K562 (cell line): ENCODE measurements at regions not wholly inside any gene's neighbourhood (a gene's known extent, or its start where the extent isn't known, plus 50 kb on each side); places are given as distances from the start of the nearest gene placed in this dataset.

Source experiments
- ATAC-seq: fragments of 200-7000 bp; cut with Tn5 transposase; 3 replicates; pipeline ENCODE4 v1.9.1; 2020; ENCODE audit warnings: moderate library complexity
- BruUV-seq: library from RNA; stranded (reverse); fragments of 400-500 nt; replicated peaks from 2 replicates; lab custom pipeline; 2021; lab: Mats Ljungman, UMichigan
- CTCF ChIA-PET: fragments of 300-600 bp; formaldehyde crosslinking; extraction: SDS; loops from one replicate; lab custom pipeline; 2021; ENCODE audit warnings: low intra/inter-chr PET ratio; lab: Yijun Ruan, JAX
- POLR2A ChIA-PET: fragments of 300-600, 350-650 bp; sonication (Branson Sonifier 250); formaldehyde crosslinking; extraction: SDS; loops from one replicate; lab custom pipeline; 2021; ENCODE audit warnings: antibody characterized with exemption, inconsistent platforms; lab: Yijun Ruan, JAX
- DNase-seq, 4 experiments: peaks; one replicate each; pipeline versions ENCODE4 v3.0.0 to v3.0.0-alpha.2; 2011 to 2018; ENCODE audit warnings: low spot score in 3 of 4, mixed read lengths in 3 of 4; ENCODE audit errors: extremely low read depth in 1 of 4
- FAIRE-seq: peaks from 2 replicates; lab custom pipeline; 2011; peaks lifted over from hg19 to GRCh38; lab: Jason Lieb, UNC
- H2AFZ ChIP-seq: 2 replicates; pipeline ENCODE4 v1.6.0; 2011; ENCODE audit warnings: low read depth, low read length, control low read depth, inconsistent platforms
- H3K27ac ChIP-seq: fragments of 200-600 bp; 3 replicates; pipeline ENCODE4 v1.8.0; 2011; ENCODE audit warnings: low read depth, mild to moderate bottlenecking, control low read depth, inconsistent platforms, low read length, moderate library complexity, mixed read lengths; ENCODE audit errors: extremely low read depth
- H3K27me3 ChIP-seq, 2 experiments: fragments of 300-600 bp in 1 of 2; 2 replicates in 1 of 2; 3 replicates in 1 of 2; pipeline versions ENCODE4 v1.6.0 to v1.8.0; 2011; ENCODE audit warnings: inconsistent platforms in 2 of 2, low read length in 2 of 2, mild to moderate bottlenecking in 1 of 2, mixed read lengths in 1 of 2, moderate library complexity in 1 of 2; ENCODE audit not compliant: control insufficient read depth in 2 of 2, insufficient read depth in 2 of 2
- H3K36me3 ChIP-seq: fragments of 300-600 bp; 3 replicates; pipeline ENCODE4 v1.8.0; 2011; ENCODE audit warnings: mild to moderate bottlenecking, low read length, inconsistent platforms; ENCODE audit not compliant: control insufficient read depth, insufficient read depth
- H3K4me1 ChIP-seq, 2 experiments: fragments of 200-600 bp in 1 of 2; replicated peaks in 1 of 2; 2 replicates in 1 of 2; 3 replicates in 1 of 2; pipeline versions ENCODE4 v1.5.1 to v1.8.0; 2011; ENCODE audit warnings: inconsistent platforms in 2 of 2, low read length in 2 of 2, mild to moderate bottlenecking in 1 of 2, mixed read lengths in 1 of 2, moderate library complexity in 1 of 2; ENCODE audit not compliant: control insufficient read depth in 2 of 2, insufficient read depth in 2 of 2
- H3K4me2 ChIP-seq: 2 replicates; pipeline ENCODE4 v1.6.1; 2011; ENCODE audit warnings: low read length, control low read depth, inconsistent platforms, mixed read lengths; ENCODE audit not compliant: insufficient read depth
- H3K4me3 ChIP-seq: fragments of 200-600 bp; sonication (generic), shearing (Covaris generic); 2 replicates; pipeline ENCODE4 v1.5.1; 2016; ENCODE audit warnings: control low read depth, inconsistent platforms
- H3K79me2 ChIP-seq: fragments of 200-600 bp; 3 replicates; pipeline ENCODE4 v1.8.0; 2011; ENCODE audit warnings: low read length, inconsistent platforms; ENCODE audit not compliant: control insufficient read depth, insufficient read depth
- H3K9ac ChIP-seq, 2 experiments: 2 replicates each; pipeline versions ENCODE4 v1.6.0 to v1.6.1; 2011; ENCODE audit warnings: low read depth in 2 of 2, low read length in 2 of 2, control low read depth in 1 of 2, inconsistent platforms in 1 of 2, mild to moderate bottlenecking in 1 of 2, mixed read lengths in 1 of 2; ENCODE audit not compliant: insufficient read depth in 1 of 2
- H3K9me1 ChIP-seq: one replicate; pipeline ENCODE4 v1.6.0; 2011; ENCODE audit warnings: inconsistent platforms, mild to moderate bottlenecking, low read length, moderate library complexity; ENCODE audit not compliant: control insufficient read depth, insufficient read depth
- H3K9me3 ChIP-seq: replicated peaks from 2 replicates; pipeline ENCODE4 v1.5.1; 2011; ENCODE audit warnings: low read depth, low read length, inconsistent platforms; ENCODE audit not compliant: control insufficient read depth, insufficient read depth
- H4K20me1 ChIP-seq: replicated peaks from 2 replicates; pipeline ENCODE4 v1.6.1; 2011; ENCODE audit warnings: low read length, inconsistent platforms, mixed read lengths; ENCODE audit not compliant: control insufficient read depth, insufficient read depth
- ARNT ChIP-seq, 2 experiments: fragments of 450-650 bp; IDR thresholded peaks; 2 replicates each; pipeline ENCODE4 v1.6.1; 2016; ENCODE audit warnings: mild to moderate bottlenecking in 1 of 2
- E2F8 ChIP-seq: fragments of 450-650 bp; IDR thresholded peaks from 2 replicates; pipeline ENCODE4 v1.7.1; 2018; ENCODE audit warnings: mild to moderate bottlenecking, low read depth; ENCODE audit not compliant: partially characterized antibody
- HNRNPH1 ChIP-seq: fragments of 200-400 bp; formaldehyde crosslinking; optimal IDR thresholded peaks from 2 replicates; pipeline ENCODE3; 2017; ENCODE audit warnings: low read depth, mild to moderate bottlenecking, low read length, moderate library complexity
- KAT2B ChIP-seq: IDR thresholded peaks from one replicate; pipeline ENCODE4 v1.6.1; 2012; ENCODE audit warnings: low read depth, mild to moderate bottlenecking, control low read depth, inconsistent platforms, low read length, moderate library complexity
- KLF10 ChIP-seq: fragments of 250-450 bp; sonication (Bioruptor Pico); IDR thresholded peaks from 2 replicates; pipeline ENCODE4 v1.6.1; 2021; ENCODE audit warnings: matching md5 sums
- MYBL2 ChIP-seq, 2 experiments: fragments of 450-650 bp in 1 of 2; sonication (generic) in 1 of 2; formaldehyde crosslinking in 1 of 2; IDR thresholded peaks; 2 replicates each; pipeline versions ENCODE4 v1.6.1 to v1.8.1; 2017 to 2022; ENCODE audit warnings: borderline replicate concordance in 1 of 2, inconsistent platforms in 1 of 2, low read depth in 1 of 2, mild to moderate bottlenecking in 1 of 2, missing genetic modification reagents in 1 of 2, moderate library complexity in 1 of 2
- NFRKB ChIP-seq: fragments of 450-650 bp; IDR thresholded peaks from 2 replicates; pipeline ENCODE4 v1.6.1; 2016; ENCODE audit warnings: low read depth
- NR3C1 ChIP-seq: sonication (generic); formaldehyde crosslinking; IDR thresholded peaks from 2 replicates; pipeline ENCODE4 v1.8.1; 2022; ENCODE audit warnings: missing genetic modification reagents
- ZFPM2 ChIP-seq: fragments of 250-450 bp; sonication (Bioruptor Pico); IDR thresholded peaks from 2 replicates; pipeline ENCODE4 v1.5.1; 2022; ENCODE audit warnings: mild to moderate bottlenecking
- ZNF165 ChIP-seq: fragments of 250-450 bp; sonication (Bioruptor Pico); IDR thresholded peaks from 2 replicates; pipeline ENCODE4 v1.4.0; 2020; ENCODE audit warnings: borderline replicate concordance
- ZNF263 ChIP-seq: sonication (generic); formaldehyde crosslinking; IDR thresholded peaks from 2 replicates; pipeline ENCODE4 v1.8.0; 2022; ENCODE audit warnings: mild to moderate bottlenecking, missing genetic modification reagents, borderline replicate concordance
- ZNF311 ChIP-seq: fragments of 250-450 bp; sonication (Bioruptor Pico); IDR thresholded peaks from 2 replicates; pipeline ENCODE4 v1.4.0; 2020; ENCODE audit warnings: mild to moderate bottlenecking, moderate library complexity
- ZNF444 ChIP-seq: fragments of 250-450 bp; sonication (Bioruptor Pico); IDR thresholded peaks from 2 replicates; pipeline ENCODE4 v1.4.0; 2020; ENCODE audit warnings: mild to moderate bottlenecking, moderate library complexity
- ZNF75A ChIP-seq: fragments of 450-650 bp; formaldehyde crosslinking; IDR thresholded peaks from 2 replicates; pipeline ENCODE4 v1.4.0; 2020; ENCODE audit warnings: mild to moderate bottlenecking
- ZNF76 ChIP-seq: fragments of 250-450 bp; sonication (Bioruptor Pico); IDR thresholded peaks from 2 replicates; pipeline ENCODE4 v1.4.0; 2020; ENCODE audit warnings: mild to moderate bottlenecking, moderate library complexity, borderline replicate concordance
- WGBS: fragments of 100-300 bp; shearing (Covaris generic); methylation state at CpG from one replicate; pipeline ENCODE4 v1.1.6; 2016; ENCODE audit warnings: low coverage, mixed read lengths; ENCODE audit not compliant: insufficient coverage; ENCODE audit errors: missing lambda C conversion rate; 5-methylcytosine and 5-hydroxymethylcytosine counted together
- in situ Hi-C: fragments of 300-500 bp; cut with MboI; formaldehyde crosslinking; loops from 4 replicates; pipeline ENCODE4 v1.15.0; 2018; ENCODE audit warnings: inconsistent platforms, mixed read lengths
- intact Hi-C: fragments of 100-400 bp; cut with micrococcal nuclease; formaldehyde crosslinking; loops from 2 replicates; pipeline ENCODE4 v1.14.2; 2022

- Histone ChIP-seq H2AFZ (no peak overlapping the region), H3K9ac (no peak overlapping the region), H3K27ac (no peak overlapping the region), H3K9me3 (no peaks in the 10 kb centered on the region), H3K4me2 (no peak overlapping the region), H3K9me1 (no peaks in the 10 kb centered on the region), H3K4me1 (no peaks in the 10 kb centered on the region), H3K79me2 (no peaks in the 10 kb centered on the region), H3K36me3 (no peaks in the 10 kb centered on the region), H3K4me3 (no peak overlapping the region), H4K20me1 (no peaks in the 10 kb centered on the region), H3K27me3 (no peaks in the 10 kb centered on the region)
- no peak for DNase-seq
- no peak for FAIRE-seq
- CTCF ChIA-PET, result no interaction called here
- BruUV-seq, result no TSS peak
- TF ChIP-seq HNRNPH1 (no peak), NFRKB (no peak), ZNF444 (no peak), ZNF263 (no peak)
- intact Hi-C loops, result no loop called here
- POLR2A ChIA-PET, result no interaction called here
- 0% methylated on average over 1 of the region's 4 CpGs for WGBS
- ATAC-seq, result no peak
- in situ Hi-C loops, result no loop called here
Observed at GRCh38 chr9:71269859-71270258, 148.4 kb upstream of the TRPM3 start.

DNA sequence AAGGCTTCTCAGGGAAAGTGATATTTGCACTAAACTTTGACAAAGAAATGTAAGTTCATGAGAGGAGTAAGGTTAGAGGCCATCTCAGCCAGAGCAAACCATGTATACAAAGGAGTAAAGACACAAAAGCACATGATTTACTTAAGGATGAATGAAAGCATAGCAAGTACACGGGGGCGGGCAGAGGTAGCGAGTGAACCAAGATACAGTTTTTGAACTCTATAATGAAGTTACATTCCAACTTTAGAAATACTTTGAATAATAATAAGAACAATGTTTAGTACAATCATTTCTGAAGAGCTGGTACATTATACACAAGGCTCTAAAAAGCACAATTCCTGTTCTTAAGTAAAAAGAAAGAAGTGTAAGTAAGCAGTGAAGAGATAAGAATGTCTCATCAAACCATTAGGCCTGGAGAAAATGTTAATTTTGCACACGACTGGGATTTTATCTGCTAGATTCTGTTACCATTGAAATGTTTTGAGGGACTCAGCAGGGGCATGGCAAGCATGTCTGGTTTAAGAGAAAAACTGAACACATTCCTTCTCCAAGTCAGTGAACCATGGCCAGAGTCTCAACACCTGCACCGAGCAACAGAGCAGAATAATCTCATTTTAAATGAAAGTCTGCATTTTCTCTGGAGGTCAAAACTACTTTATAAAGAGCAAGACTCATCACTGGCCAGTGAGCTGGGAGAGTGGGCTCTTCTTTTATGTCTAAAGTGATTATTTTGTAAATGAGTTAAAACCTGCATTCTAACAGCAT is 147.6 kb upstream of the TRPM3 start:
- Histone ChIP-seq H4K20me1 (no peaks in the 10 kb centered on the region), H3K79me2 (no peaks in the 10 kb centered on the region), H3K9ac (no peak overlapping the region), H3K4me2 (no peak overlapping the region), H3K4me3 (no peak overlapping the region), H2AFZ (no peak overlapping the region), H3K27ac (no peak overlapping the region), H3K9me1 (no peaks in the 10 kb centered on the region), H3K27me3 (no peaks in the 10 kb centered on the region), H3K9me3 (no peaks in the 10 kb centered on the region), H3K4me1 (no peaks in the 10 kb centered on the region), H3K36me3 (no peaks in the 10 kb centered on the region)
- ATAC-seq, result no peak
- 2% methylated on average over 5 of the region's 5 CpGs for WGBS
- DNase-seq, result no peak
- intact Hi-C loops (no loop called here), in situ Hi-C loops (no loop called here)
- ChIA-PET CTCF (no interaction called here), POLR2A (no interaction called here)
- no peak for FAIRE-seq
- BruUV-seq, result no TSS peak
- no peak for TF ChIP-seq ZNF76 (CRISPR knock-in tag)
- TF ChIP-seq NR3C1 (CRISPR knock-in tag), result no peak
- TF ChIP-seq ZFPM2 (CRISPR knock-in tag), result no peak
- TF ChIP-seq ZNF311, result no peak
- no peak for TF ChIP-seq KLF10 (CRISPR knock-in tag)
- no peak for TF ChIP-seq ZNF165
- TF ChIP-seq KAT2B, result no peak
- no peak for TF ChIP-seq ZNF75A (CRISPR knock-in tag)
- no peak for TF ChIP-seq ARNT (IDR thresholded peaks at IDR 0.05)
- TF ChIP-seq E2F8, result no peak
- no peak for TF ChIP-seq MYBL2 (IDR thresholded peaks at IDR 0.05; ENCODE audit: low read depth)
- no peak for TF ChIP-seq MYBL2 (CRISPR knock-in tag; IDR thresholded peaks at IDR 0.05; ENCODE audit: borderline replicate concordance)
